IMR-90 (cell line): ENCODE measurements at regions not wholly inside any gene's neighbourhood (a gene's known extent, or its start where the extent isn't known, plus 50 kb on each side); places are given as distances from the start of the nearest gene placed in this dataset.

Experiments
- ATAC-seq: fragments of 200-7000 bp; cut with Tn5 transposase; 2 replicates; pipeline ENCODE4 v1.9.1; 2020; ENCODE audit warnings: low read depth, mild to moderate bottlenecking, moderate library complexity
- BruUV-seq: library from RNA; stranded (reverse); fragments of 400-500 nt; replicated peaks from 2 replicates; lab custom pipeline; 2021; lab: Mats Ljungman, UMichigan
- CTCF ChIA-PET: fragments of 300-600 bp; formaldehyde crosslinking; extraction: SDS; loops from one replicate; lab custom pipeline; 2021; ENCODE audit warnings: antibody characterized with exemption; lab: Yijun Ruan, JAX
- POLR2A ChIA-PET: fragments of 300-600 bp; sonication (Branson Sonifier 250); formaldehyde crosslinking; loops from one replicate; lab custom pipeline; 2022; ENCODE audit warnings: antibody characterized with exemption; ENCODE audit not compliant: unreplicated experiment; lab: Charles Lee
- DNase-seq: peaks from one replicate; pipeline ENCODE4 v3.0.0; 2013
- H2AFZ ChIP-seq: replicated peaks from 2 replicates; pipeline ENCODE3; 2013; ENCODE audit warnings: low read length, mild to moderate bottlenecking; ENCODE audit not compliant: poor library complexity
- H2AK5ac ChIP-seq: 2 replicates; pipeline ENCODE4 v1.6.1; 2013; ENCODE audit warnings: low read depth, low read length, inconsistent platforms
- H2AK9ac ChIP-seq: replicated peaks from 2 replicates; pipeline ENCODE3; 2013; ENCODE audit warnings: mild to moderate bottlenecking, low read depth, low read length, moderate library complexity; ENCODE audit not compliant: poor library complexity
- H2BK120ac ChIP-seq: 2 replicates; pipeline ENCODE4 v1.6.1; 2013; ENCODE audit warnings: low read depth, low read length, inconsistent platforms
- H2BK15ac ChIP-seq: 3 replicates; pipeline ENCODE4 v1.6.1; 2013; ENCODE audit warnings: low read depth, low read length, inconsistent platforms
- H2BK20ac ChIP-seq: 2 replicates; pipeline ENCODE4 v1.6.1; 2013; ENCODE audit warnings: low read depth, mild to moderate bottlenecking, inconsistent platforms, low read length, moderate library complexity
- H2BK5ac ChIP-seq: 2 replicates; pipeline ENCODE4 v1.6.1; 2013; ENCODE audit warnings: mild to moderate bottlenecking, low read depth, low read length, inconsistent platforms; ENCODE audit not compliant: poor library complexity, severe bottlenecking
- H3K14ac ChIP-seq: replicated peaks from 2 replicates; pipeline ENCODE4 v1.6.1; 2013; ENCODE audit warnings: low read depth, low read length, inconsistent platforms
- H3K18ac ChIP-seq: 2 replicates; pipeline ENCODE4 v1.6.1; 2013; ENCODE audit warnings: low read depth, low read length, control low read depth
- H3K23ac ChIP-seq: 2 replicates; pipeline ENCODE4 v1.6.1; 2013; ENCODE audit warnings: low read depth, low read length, inconsistent platforms
- H3K27ac ChIP-seq: 2 replicates; pipeline ENCODE4 v1.5.1; 2013; ENCODE audit warnings: mild to moderate bottlenecking, control low read depth, low read length; ENCODE audit not compliant: insufficient read depth
- H3K27me3 ChIP-seq: 2 replicates; pipeline ENCODE4 v1.6.1; 2013; ENCODE audit warnings: low read length; ENCODE audit not compliant: control insufficient read depth, insufficient read depth
- H3K36me3 ChIP-seq: 2 replicates; pipeline ENCODE4 v1.6.1; 2013; ENCODE audit warnings: low read length, mixed read lengths; ENCODE audit not compliant: control insufficient read depth, insufficient read depth
- H3K4ac ChIP-seq: 2 replicates; pipeline ENCODE4 v1.6.1; 2013; ENCODE audit warnings: low read depth, low read length, inconsistent platforms
- H3K4me1 ChIP-seq: 2 replicates; pipeline ENCODE4 v1.6.1; 2013; ENCODE audit warnings: low read length, mixed read lengths; ENCODE audit not compliant: control insufficient read depth, insufficient read depth
- H3K4me2 ChIP-seq: 2 replicates; pipeline ENCODE4 v1.6.1; 2013; ENCODE audit warnings: low read depth, mild to moderate bottlenecking, control low read depth, low read length, moderate library complexity
- H3K4me3 ChIP-seq: 2 replicates; pipeline ENCODE4 v1.5.1; 2013; ENCODE audit warnings: low read depth, mild to moderate bottlenecking, control low read depth, low read length, moderate library complexity; ENCODE audit not compliant: insufficient read depth
- H3K56ac ChIP-seq: 2 replicates; pipeline ENCODE4 v1.6.1; 2013; ENCODE audit warnings: low read length, inconsistent platforms; ENCODE audit not compliant: insufficient read depth; ENCODE audit errors: extremely low read depth
- H3K79me1 ChIP-seq, 2 experiments: 2 replicates each; pipeline ENCODE4 v1.6.1; 2013; ENCODE audit warnings: low read length in 2 of 2, inconsistent platforms in 1 of 2, low read depth in 1 of 2
- H3K9ac ChIP-seq: 2 replicates; pipeline ENCODE4 v1.6.1; 2013; ENCODE audit warnings: low read depth, low read length, control low read depth
- H3K9me1 ChIP-seq: 2 replicates; pipeline ENCODE4 v1.6.1; 2013; ENCODE audit warnings: low read length, inconsistent platforms; ENCODE audit not compliant: insufficient read depth
- H3K9me3 ChIP-seq: 2 replicates; pipeline ENCODE4 v1.6.1; 2013; ENCODE audit warnings: low read length; ENCODE audit not compliant: control insufficient read depth, insufficient read depth
- H4K20me1 ChIP-seq: 2 replicates; pipeline ENCODE4 v1.6.1; 2013; ENCODE audit warnings: low read length, inconsistent platforms; ENCODE audit not compliant: insufficient read depth
- H4K5ac ChIP-seq: 2 replicates; pipeline ENCODE4 v1.6.1; 2013; ENCODE audit warnings: mild to moderate bottlenecking, low read depth, low read length, control low read depth
- H4K8ac ChIP-seq, 2 experiments: 2 replicates each; pipeline ENCODE4 v1.6.1; 2013; ENCODE audit warnings: low read depth in 2 of 2, low read length in 2 of 2, control low read depth in 1 of 2, inconsistent platforms in 1 of 2
- H4K91ac ChIP-seq: 2 replicates; pipeline ENCODE4 v1.6.1; 2013; ENCODE audit warnings: low read depth, low read length, inconsistent platforms; ENCODE audit not compliant: insufficient read depth
- BHLHE40 ChIP-seq: fragments of 150-350 bp; IDR thresholded peaks from 2 replicates; pipeline ENCODE4 v1.6.1; 2016; ENCODE audit warnings: mild to moderate bottlenecking, low read depth, low read length
- CEBPB ChIP-seq: IDR thresholded peaks from 2 replicates; pipeline ENCODE4 v1.6.1; 2012; ENCODE audit warnings: low read depth, low read length, improper control_type of control experiment
- CHD1 ChIP-seq: IDR thresholded peaks from 2 replicates; pipeline ENCODE4 v1.6.1; 2012; ENCODE audit warnings: low read depth, low read length, improper control_type of control experiment
- CTCF ChIP-seq: conservative IDR thresholded peaks from 2 replicates; pipeline ENCODE4 v1.5.1; 2012; ENCODE audit warnings: mild to moderate bottlenecking, low read depth, low read length, improper control_type of control experiment
- ELK1 ChIP-seq: fragments of 150-350 bp; IDR thresholded peaks from 2 replicates; pipeline ENCODE4 v1.6.1; 2016; ENCODE audit warnings: low read depth, mild to moderate bottlenecking, low read length, moderate library complexity, borderline replicate concordance
- FOS ChIP-seq: fragments of 150-350 bp; IDR thresholded peaks from 2 replicates; pipeline ENCODE4 v1.6.1; 2016; ENCODE audit warnings: low read depth, low read length
- MAFK ChIP-seq: IDR thresholded peaks from 2 replicates; pipeline ENCODE4 v1.6.1; 2012; ENCODE audit warnings: low read depth, low read length, improper control_type of control experiment
- MAZ ChIP-seq: IDR thresholded peaks from 2 replicates; pipeline ENCODE4 v1.6.1; 2012; ENCODE audit warnings: low read depth, mild to moderate bottlenecking, low read length, improper control_type of control experiment, moderate library complexity, borderline replicate concordance
- MXI1 ChIP-seq: IDR thresholded peaks from 2 replicates; pipeline ENCODE4 v1.6.1; 2012; ENCODE audit warnings: low read depth, mild to moderate bottlenecking, low read length, moderate library complexity, borderline replicate concordance
- NFE2L2 ChIP-seq: fragments of 150-350 bp; IDR thresholded peaks from 2 replicates; pipeline ENCODE4 v1.6.1; 2016; ENCODE audit warnings: low read depth, mild to moderate bottlenecking, low read length
- POLR2A ChIP-seq: IDR thresholded peaks from 2 replicates; pipeline ENCODE4 v1.6.1; 2012; ENCODE audit warnings: mild to moderate bottlenecking, low read depth, low read length
- RAD21 ChIP-seq: IDR thresholded peaks from 2 replicates; pipeline ENCODE4 v1.6.1; 2012; ENCODE audit warnings: low read length, improper control_type of control experiment
- RCOR1 ChIP-seq: IDR thresholded peaks from 2 replicates; pipeline ENCODE4 v1.6.1; 2012; ENCODE audit warnings: mild to moderate bottlenecking, low read length, improper control_type of control experiment; ENCODE audit not compliant: insufficient replicate concordance
- RFX5 ChIP-seq: IDR thresholded peaks from 2 replicates; pipeline ENCODE4 v1.8.0; 2012; ENCODE audit warnings: low read depth, mild to moderate bottlenecking, low read length, moderate library complexity
- SMC3 ChIP-seq: fragments of 150-350 bp; IDR thresholded peaks from 2 replicates; pipeline ENCODE4 v1.6.1; 2016; ENCODE audit warnings: low read depth, mild to moderate bottlenecking, antibody characterized with exemption, low read length, moderate library complexity
- USF2 ChIP-seq: fragments of 150-350 bp; IDR thresholded peaks from 2 replicates; pipeline ENCODE4 v1.6.1; 2017; ENCODE audit warnings: mild to moderate bottlenecking, antibody characterized with exemption, low read length, low read depth
- WGBS, 2 experiments: methylation state at CpG; one replicate each; pipeline versions ENCODE4 v1.1.5 to v1.1.7; 2013; ENCODE audit warnings: missing lambda C conversion rate in 2 of 2; ENCODE audit not compliant: insufficient read length in 1 of 2; ENCODE audit errors: extremely low coverage in 2 of 2; 5-methylcytosine and 5-hydroxymethylcytosine counted together
- dilution Hi-C: fragments of 300-500 bp; cut with HindIII; formaldehyde crosslinking; loops from one replicate; pipeline ENCODE4 v1.14.3; 2018; ENCODE audit warnings: low sequenced_read_pairs; ENCODE audit not compliant: unreplicated experiment
- in situ Hi-C: fragments of 300-500 bp; cut with MboI; formaldehyde crosslinking; loops from 3 replicates; pipeline ENCODE4 v1.14.3; 2019; ENCODE audit warnings: low sequenced_read_pairs, inconsistent platforms, mixed read lengths
- intact Hi-C: fragments of 100-400 bp; cut with micrococcal nuclease; formaldehyde crosslinking; loops from 2 replicates; pipeline ENCODE4 v1.10.0; 2022

GRCh38 chr3:125675791-125676190 is 80.5 kb upstream of the OSBPL11 start:
- Histone ChIP-seq H4K91ac (no peak overlapping the region), H3K9ac (no peak overlapping the region), H3K27ac (no peak overlapping the region), H4K5ac (no peak overlapping the region), H3K56ac (no peak overlapping the region), H3K23ac (no peak overlapping the region), H3K4me1 (no peaks in the 10 kb centered on the region), H2AK9ac (no peak overlapping the region), H3K9me3 (no peaks in the 10 kb centered on the region), H3K9me1 (no peaks in the 10 kb centered on the region), H3K4me3 (no peak overlapping the region), H4K20me1 (no peaks in the 10 kb centered on the region), H2BK5ac (no peak overlapping the region), H3K4me2 (no peak overlapping the region), H2BK120ac (no peak overlapping the region), H3K27me3 (peaks cover 2% of the 10 kb centered on the region; the same call in 1 of the 2 replicates), H2BK20ac (no peak overlapping the region), H3K14ac (no peak overlapping the region), H2BK15ac (no peak overlapping the region), H3K18ac (no peak overlapping the region), H2AFZ (no peak overlapping the region), H3K36me3 (no peaks in the 10 kb centered on the region), H3K79me1 (no peaks in the 10 kb centered on the region), H2AK5ac (no peak overlapping the region), H3K4ac (no peak overlapping the region), H4K8ac (no peak overlapping the region)
- ChIA-PET CTCF (no interaction called here), POLR2A (interaction anchor here (0.6 kb wide), 1 partner anchor 82 kb away, joined by 3 read pairs; no protein-coding TSS in a partner anchor)
- no CpG with 5 or more reads among the region's 4 CpGs for WGBS, 2 experiments
- no TSS peak for BruUV-seq
- DNase-seq, result no peak
- TF ChIP-seq MXI1 (no peak), RFX5 (no peak), USF2 (no peak), RCOR1 (no peak), CTCF (no peak), NFE2L2 (no peak), RAD21 (no peak), CHD1 (no peak), FOS (no peak), ELK1 (no peak), SMC3 (no peak), MAFK (no peak), BHLHE40 (no peak), POLR2A (no peak), CEBPB (no peak), MAZ (no peak)
- intact Hi-C loops, result no loop called here
- in situ Hi-C loops, result no loop called here
- no peak for ATAC-seq
- dilution Hi-C loops, result no loop called here
